HCT116 (cell line): ENCODE measurements at regions not wholly inside any gene's neighbourhood (a gene's known extent, or its start where the extent isn't known, plus 50 kb on each side); places are given as distances from the start of the nearest gene placed in this dataset.

Experiments used
- ATAC-seq: fragments of 200-7000 bp; cut with Tn5 transposase; 2 replicates; pipeline ENCODE4 v1.9.1; 2020; ENCODE audit warnings: mild to moderate bottlenecking, moderate library complexity
- BruUV-seq: library from RNA; stranded (reverse); fragments of 400-500 nt; replicated peaks from 2 replicates; lab custom pipeline; 2021; lab: Mats Ljungman, UMichigan
- CTCF ChIA-PET: fragments of 300-600 bp; sonication (Branson Sonifier 250); formaldehyde crosslinking; loops from one replicate; lab custom pipeline; 2021; ENCODE audit warnings: antibody characterized with exemption; lab: Charles Lee
- POLR2A ChIA-PET: fragments of 300-600, 350-600 bp; sonication (Branson Sonifier 250); formaldehyde crosslinking; loops from one replicate; lab custom pipeline; 2021; ENCODE audit warnings: antibody characterized with exemption; lab: Charles Lee
- RAD21 ChIA-PET, 2 experiments: fragments of 300-600 bp; sonication (Branson Sonifier 250); formaldehyde crosslinking; loops; one replicate each; lab custom pipeline; 2023; ENCODE audit warnings: low total read pairs in 2 of 2; ENCODE audit not compliant: uncharacterized antibody in 2 of 2, unreplicated experiment in 2 of 2, low non-redundant PET in 1 of 2; lab: Charles Lee
- DNase-seq: peaks from one replicate; pipeline ENCODE4 v3.0.0-alpha.2; 2010; ENCODE audit warnings: low read depth, low spot score
- H2AFZ ChIP-seq: fragments of 200-600 bp; shearing (Covaris generic), sonication (generic); 2 replicates; pipeline ENCODE4 v1.6.1; 2017; ENCODE audit warnings: low read depth, mixed run types, mixed read lengths, antibody characterized with exemption, low read length; ENCODE audit not compliant: poor library complexity, severe bottlenecking
- H3K27ac ChIP-seq: 2 replicates; pipeline ENCODE4 v1.5.1; 2012; ENCODE audit warnings: low read depth, low read length
- H3K27me3 ChIP-seq: fragments of 200-600 bp; sonication (generic); 2 replicates; pipeline ENCODE4 v1.6.1; 2016; ENCODE audit warnings: mixed run types, low read length, mixed read lengths; ENCODE audit not compliant: insufficient read depth
- H3K36me3 ChIP-seq, 2 experiments: fragments of 200-500 bp in 1 of 2; fragments of 200-600 bp in 1 of 2; sonication (Bioruptor generic) in 1 of 2; sonication (generic) in 1 of 2; 2 replicates each; pipeline versions ENCODE4 v1.5.1 to v1.6.1; 2014 to 2016; ENCODE audit warnings: low read length in 2 of 2, inconsistent platforms in 1 of 2, mixed read lengths in 1 of 2, mixed run types in 1 of 2; ENCODE audit not compliant: insufficient read depth in 2 of 2, control insufficient read depth in 1 of 2
- H3K4me1 ChIP-seq, 2 experiments: fragments of 200-600 bp in 1 of 2; sonication (generic) in 1 of 2; 2 replicates each; pipeline versions ENCODE4 v1.5.1 to v1.6.1; 2012 to 2017; ENCODE audit warnings: low read length in 2 of 2, inconsistent platforms in 1 of 2, mild to moderate bottlenecking in 1 of 2, mixed read lengths in 1 of 2, mixed run types in 1 of 2, moderate library complexity in 1 of 2; ENCODE audit not compliant: insufficient read depth in 2 of 2, control insufficient read depth in 1 of 2
- H3K4me2 ChIP-seq: fragments of 200-600 bp; sonication (generic); 2 replicates; pipeline ENCODE4 v1.6.1; 2017; ENCODE audit warnings: mixed run types, low read length, mixed read lengths
- H3K4me3 ChIP-seq, 2 experiments: fragments of 200-600 bp in 1 of 2; sonication (generic) in 1 of 2; replicated peaks in 1 of 2; 2 replicates each; pipeline ENCODE4 v1.5.1; 2011 to 2016; ENCODE audit warnings: low read length in 2 of 2, control low read depth in 1 of 2, low read depth in 1 of 2, mild to moderate bottlenecking in 1 of 2, mixed read lengths in 1 of 2, mixed run types in 1 of 2
- H3K79me2 ChIP-seq: fragments of 200-600 bp; sonication (generic); 2 replicates; pipeline ENCODE4 v1.6.1; 2017; ENCODE audit warnings: mild to moderate bottlenecking, mixed run types, low read length, moderate library complexity, mixed read lengths; ENCODE audit not compliant: insufficient read depth
- H3K9ac ChIP-seq: fragments of 200-600 bp; sonication (generic); 2 replicates; pipeline ENCODE4 v1.6.1; 2016; ENCODE audit warnings: low read length, mixed read lengths
- H3K9me2 ChIP-seq: fragments of 200-600 bp; sonication (generic), shearing (Covaris generic); 2 replicates; pipeline ENCODE4 v1.6.1; 2017; ENCODE audit warnings: mixed run types, mild to moderate bottlenecking, moderate library complexity; ENCODE audit not compliant: insufficient read depth
- H3K9me3 ChIP-seq, 2 experiments: fragments of 200-500 bp in 1 of 2; fragments of 200-600 bp in 1 of 2; sonication (Bioruptor generic) in 1 of 2; sonication (generic) in 1 of 2; 2 replicates each; pipeline ENCODE4 v1.6.1; 2014 to 2017; ENCODE audit warnings: low read length in 2 of 2, mixed read lengths in 2 of 2, inconsistent platforms in 1 of 2, low read depth in 1 of 2, mild to moderate bottlenecking in 1 of 2, mixed run types in 1 of 2, moderate library complexity in 1 of 2; ENCODE audit not compliant: control insufficient read depth in 1 of 2, insufficient read depth in 1 of 2
- H4K20me1 ChIP-seq: fragments of 200-600 bp; sonication (generic), shearing (Covaris generic); 2 replicates; pipeline ENCODE4 v1.6.1; 2017; ENCODE audit warnings: mixed run types, mild to moderate bottlenecking, moderate library complexity; ENCODE audit not compliant: insufficient read depth
- ATF3 ChIP-seq: IDR thresholded peaks from 2 replicates; pipeline ENCODE4 v1.6.1; 2012
- CBX3 ChIP-seq: IDR thresholded peaks from 2 replicates; pipeline ENCODE4 v1.6.1; 2012; ENCODE audit warnings: low read depth
- EGR1 ChIP-seq: IDR thresholded peaks from 2 replicates; pipeline ENCODE4 v1.6.1; 2012; ENCODE audit warnings: low read depth
- ELF1 ChIP-seq: IDR thresholded peaks from 2 replicates; pipeline ENCODE4 v1.6.1; 2012; ENCODE audit warnings: low read depth, borderline replicate concordance
- EZH2phosphoT487 ChIP-seq: fragments of 200-600 bp; IDR thresholded peaks from 2 replicates; pipeline ENCODE4 v1.6.1; 2018; ENCODE audit warnings: antibody characterized with exemption, borderline replicate concordance
- FOSL1 ChIP-seq: IDR thresholded peaks from 2 replicates; pipeline ENCODE4 v1.6.1; 2012; ENCODE audit warnings: low read depth
- MAX ChIP-seq: IDR thresholded peaks from 2 replicates; pipeline ENCODE4 v1.6.1; 2012
- REST ChIP-seq: IDR thresholded peaks from 2 replicates; pipeline ENCODE4 v1.6.1; 2012; ENCODE audit warnings: low read depth
- SIN3A ChIP-seq: IDR thresholded peaks from 2 replicates; pipeline ENCODE4 v1.6.1; 2012; ENCODE audit warnings: low read depth
- SP1 ChIP-seq: IDR thresholded peaks from 2 replicates; pipeline ENCODE4 v1.6.1; 2012; ENCODE audit warnings: low read depth
- TCF7L2 ChIP-seq: IDR thresholded peaks from 2 replicates; pipeline ENCODE4 v1.7.0; 2011; ENCODE audit warnings: borderline replicate concordance, inconsistent platforms; ENCODE audit not compliant: insufficient read depth, insufficient read length; ENCODE audit errors: extremely low read depth
- ZBTB33 ChIP-seq: IDR thresholded peaks from 2 replicates; pipeline ENCODE4 v1.6.1; 2011; ENCODE audit warnings: mild to moderate bottlenecking, low read length, moderate library complexity; ENCODE audit not compliant: insufficient replicate concordance; ENCODE audit errors: extremely low read depth
- ZFX ChIP-seq: fragments of 450-650 bp; IDR thresholded peaks from 2 replicates; pipeline ENCODE4 v1.6.1; 2017
- intact Hi-C: fragments of 100-400 bp; cut with micrococcal nuclease; formaldehyde crosslinking; loops from 2 replicates; pipeline ENCODE4 v1.10.0; 2022

GRCh38 chr5:58040044-58040443 is 419.8 kb downstream of the PLK2 start:
- no peak overlapping the region for H3K4me3 ChIP-seq
- ATAC-seq, result no peak
- H3K4me2 ChIP-seq, result no peak overlapping the region
- intact Hi-C loops, result no loop called here
- H3K79me2 ChIP-seq, result no peaks in the 10 kb centered on the region
- BruUV-seq, result no TSS peak
- no peak overlapping the region for H3K27ac ChIP-seq
- no peak overlapping the region for H2AFZ ChIP-seq
- TF ChIP-seq ZBTB33 (no peak), SIN3A (no peak)
- H3K9me3 ChIP-seq, result no peaks in the 10 kb centered on the region
- no peaks in the 10 kb centered on the region for H3K9me2 ChIP-seq
- H3K4me1 ChIP-seq, result peaks cover 2 to 6% of the 10 kb centered on the region in 2 experiments; a peak in 1 of 4 replicates
- CTCF ChIA-PET, result no interaction called here
- H3K27me3 ChIP-seq, result no peaks in the 10 kb centered on the region
- RAD21 ChIA-PET, result no interaction called here
- no peaks in the 10 kb centered on the region for H4K20me1 ChIP-seq
- no peak for DNase-seq
- POLR2A ChIA-PET, result no interaction called here
- no peak overlapping the region for H3K9ac ChIP-seq
- H3K36me3 ChIP-seq, result no peaks in the 10 kb centered on the region

DNA sequence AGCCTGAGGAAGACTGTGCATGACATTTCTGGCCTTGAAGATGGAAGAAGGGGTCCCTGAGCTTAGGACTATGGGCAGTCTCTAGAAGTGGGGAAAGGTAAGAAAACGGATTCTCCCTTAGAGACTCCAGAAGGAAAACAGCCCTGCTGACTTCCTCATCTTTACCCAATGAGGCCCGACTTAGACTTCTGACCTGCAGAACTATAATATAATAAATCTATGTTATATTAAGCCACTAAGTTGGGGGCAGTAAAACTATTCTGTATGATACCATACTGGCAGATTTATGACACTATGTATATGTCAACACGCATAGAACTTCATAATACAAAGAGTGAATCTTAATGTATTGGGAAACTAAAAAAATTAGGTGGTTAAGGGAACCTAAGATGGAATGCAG is 422.0 kb downstream of the PLK2 start:
- Histone ChIP-seq H2AFZ (no peak overlapping the region), H3K79me2 (no peaks in the 10 kb centered on the region), H3K27ac (no peak overlapping the region), H3K4me1 (peaks cover 1 to 2% of the 10 kb centered on the region in 2 experiments; a peak in 1 of 4 replicates), H3K9me2 (no peaks in the 10 kb centered on the region), H3K9me3 (no peaks in the 10 kb centered on the region), H3K4me3 (no peak overlapping the region), H3K4me2 (no peak overlapping the region), H3K27me3 (no peaks in the 10 kb centered on the region), H3K36me3 (no peaks in the 10 kb centered on the region), H3K9ac (no peak overlapping the region), H4K20me1 (no peaks in the 10 kb centered on the region)
- DNase-seq (no peak), ATAC-seq (no peak)
- ChIA-PET CTCF (no interaction called here), POLR2A (no interaction called here), RAD21 (no interaction called here)
- intact Hi-C loops, result no loop called here
- BruUV-seq, result no TSS peak
- no peak for TF ChIP-seq CBX3
- no peak for TF ChIP-seq ELF1
- no peak for TF ChIP-seq EGR1
- TF ChIP-seq ZBTB33, result no peak
- TF ChIP-seq TCF7L2, result no peak
- TF ChIP-seq EZH2phosphoT487, result no peak
- TF ChIP-seq REST, result no peak
- TF ChIP-seq MAX, result no peak
- no peak for TF ChIP-seq ATF3
- TF ChIP-seq SP1, result no peak
- TF ChIP-seq ZFX, result no peak
- no peak for TF ChIP-seq FOSL1
